ENCODE measurements at regions not wholly inside any gene's neighbourhood (a gene's known extent, or its start where the extent isn't known, plus 50 kb on each side); places are given as distances from the start of the nearest gene placed in this dataset.

DNA sequence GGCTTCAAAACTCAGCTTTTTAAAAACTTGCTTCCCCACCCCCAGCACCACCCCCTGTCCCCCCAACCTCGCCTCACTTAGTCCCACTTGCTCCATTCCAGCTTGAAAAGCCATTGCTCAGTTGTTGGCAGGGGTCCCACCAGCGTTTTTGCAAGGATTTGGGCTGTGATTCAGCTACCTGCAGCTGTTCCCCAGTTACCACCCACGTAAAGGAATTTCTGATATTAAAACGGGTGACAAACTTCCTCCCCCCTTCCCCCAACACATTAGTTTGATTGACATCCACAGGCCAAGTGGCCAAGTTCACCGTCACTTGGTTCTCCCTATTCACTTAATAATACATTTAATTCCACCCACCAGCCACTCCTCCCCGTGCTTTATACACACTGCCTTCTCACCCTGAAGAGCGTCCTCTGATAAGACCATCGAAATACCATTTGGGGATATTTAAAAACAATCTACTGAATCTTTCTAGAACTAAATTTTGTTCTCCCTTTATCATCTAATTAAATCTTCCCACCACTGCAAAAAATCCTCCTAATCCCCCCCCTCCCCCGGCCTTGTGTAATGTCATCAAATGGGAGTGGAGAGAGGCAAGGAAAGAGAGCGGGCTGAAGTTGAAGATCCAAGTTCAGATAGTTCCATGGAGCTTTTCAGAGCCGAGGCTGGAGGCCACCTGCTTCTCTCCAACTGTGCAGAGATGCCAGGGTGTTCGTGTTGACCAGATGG lies 55.1 kb downstream of the SOX9 start:
- TF ChIP-seq, protein P1, sequence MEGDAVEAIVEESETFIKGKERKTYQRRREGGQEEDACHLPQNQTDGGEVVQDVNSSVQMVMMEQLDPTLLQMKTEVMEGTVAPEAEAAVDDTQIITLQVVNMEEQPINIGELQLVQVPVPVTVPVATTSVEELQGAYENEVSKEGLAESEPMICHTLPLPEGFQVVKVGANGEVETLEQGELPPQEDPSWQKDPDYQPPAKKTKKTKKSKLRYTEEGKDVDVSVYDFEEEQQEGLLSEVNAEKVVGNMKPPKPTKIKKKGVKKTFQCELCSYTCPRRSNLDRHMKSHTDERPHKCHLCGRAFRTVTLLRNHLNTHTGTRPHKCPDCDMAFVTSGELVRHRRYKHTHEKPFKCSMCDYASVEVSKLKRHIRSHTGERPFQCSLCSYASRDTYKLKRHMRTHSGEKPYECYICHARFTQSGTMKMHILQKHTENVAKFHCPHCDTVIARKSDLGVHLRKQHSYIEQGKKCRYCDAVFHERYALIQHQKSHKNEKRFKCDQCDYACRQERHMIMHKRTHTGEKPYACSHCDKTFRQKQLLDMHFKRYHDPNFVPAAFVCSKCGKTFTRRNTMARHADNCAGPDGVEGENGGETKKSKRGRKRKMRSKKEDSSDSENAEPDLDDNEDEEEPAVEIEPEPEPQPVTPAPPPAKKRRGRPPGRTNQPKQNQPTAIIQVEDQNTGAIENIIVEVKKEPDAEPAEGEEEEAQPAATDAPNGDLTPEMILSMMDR (IDR thresholded peaks at IDR 0.05; ENCODE audit: unreplicated experiment), result no peak
- DNase-seq (ENCODE audit: low spot score), result no peak
- Mint-ChIP-seq H3K9me3 (ENCODE audit: unreplicated experiment) (no peaks in the 10 kb centered on the region), H3K27me3 (ENCODE audit: unreplicated experiment) (peaks cover 2% of the 10 kb centered on the region), H3K4me1 (ENCODE audit: unreplicated experiment) (no peaks in the 10 kb centered on the region), H3K27ac (ENCODE audit: unreplicated experiment) (no peak overlapping the region), H3K36me3 (ENCODE audit: low read depth, unreplicated experiment) (peaks cover 3% of the 10 kb centered on the region), H3K4me3 (ENCODE audit: unreplicated experiment) (no peak overlapping the region)

DNA sequence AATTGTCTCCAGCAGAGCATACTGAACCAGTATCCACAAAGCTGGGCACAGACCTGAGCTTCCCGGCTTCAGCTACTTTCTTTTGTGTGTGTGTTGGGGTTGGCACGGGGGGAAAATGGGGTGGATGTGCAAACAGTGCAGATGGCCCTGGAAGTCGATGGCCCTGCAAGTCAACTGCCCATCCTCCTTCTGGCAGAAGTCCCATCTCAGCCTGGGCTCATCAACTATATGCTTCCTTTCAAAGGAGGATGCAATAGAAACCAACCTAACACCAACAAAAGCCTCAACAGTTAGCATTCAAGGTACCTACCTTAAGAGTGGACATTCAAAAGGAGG lies 55.7 kb downstream of the SOX9 start:
- H3K27ac Mint-ChIP-seq (ENCODE audit: unreplicated experiment), result no peak overlapping the region
- H3K27me3 Mint-ChIP-seq (ENCODE audit: unreplicated experiment), result peaks cover 1% of the 10 kb centered on the region
- H3K9me3 Mint-ChIP-seq (ENCODE audit: unreplicated experiment), result no peaks in the 10 kb centered on the region
- no peak for DNase-seq (ENCODE audit: low spot score)
- no peaks in the 10 kb centered on the region for H3K4me1 Mint-ChIP-seq (ENCODE audit: unreplicated experiment)
- no peak overlapping the region for H3K4me3 Mint-ChIP-seq (ENCODE audit: unreplicated experiment)
- TF ChIP-seq, protein P1 (IDR thresholded peaks at IDR 0.05; ENCODE audit: unreplicated experiment), result no peak
- H3K36me3 Mint-ChIP-seq (ENCODE audit: low read depth, unreplicated experiment), result peaks cover 3% of the 10 kb centered on the region

GRCh38 chr17:72176951-72177660 lies 56.3 kb downstream of the SOX9 start:
- Mint-ChIP-seq H3K4me3 (ENCODE audit: unreplicated experiment) (no peak overlapping the region), H3K9me3 (ENCODE audit: unreplicated experiment) (no peaks in the 10 kb centered on the region), H3K36me3 (ENCODE audit: low read depth, unreplicated experiment) (peaks cover 3% of the 10 kb centered on the region), H3K4me1 (ENCODE audit: unreplicated experiment) (no peaks in the 10 kb centered on the region), H3K27me3 (ENCODE audit: unreplicated experiment) (no peaks in the 10 kb centered on the region), H3K27ac (ENCODE audit: unreplicated experiment) (no peak overlapping the region)
- TF ChIP-seq, protein P1 (IDR thresholded peaks at IDR 0.05; ENCODE audit: unreplicated experiment), result no peak
- no peak for DNase-seq (ENCODE audit: low spot score)

DNA sequence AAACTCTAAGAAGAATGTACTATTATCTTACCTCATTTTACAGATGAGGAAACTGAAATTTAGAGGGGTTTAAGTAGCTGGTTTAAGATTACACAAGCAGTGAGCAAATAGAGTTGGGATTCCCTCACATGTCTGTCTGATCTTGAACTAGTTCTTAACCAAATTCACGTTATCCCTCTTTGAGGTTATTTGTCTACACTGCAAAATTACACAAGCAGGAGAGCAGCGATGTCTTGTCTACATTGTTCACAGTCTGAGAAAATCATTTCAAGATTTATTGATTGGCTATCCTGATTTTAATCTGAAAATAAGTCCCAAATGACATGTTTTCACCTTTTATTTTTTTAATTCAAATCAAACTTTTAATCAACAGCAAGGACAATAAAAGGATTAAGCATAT lies 56.9 kb downstream of the SOX9 start:
- DNase-seq (ENCODE audit: low spot score), result no peak
- H3K27me3 Mint-ChIP-seq (ENCODE audit: unreplicated experiment), result no peaks in the 10 kb centered on the region
- peaks cover 3% of the 10 kb centered on the region for H3K36me3 Mint-ChIP-seq (ENCODE audit: low read depth, unreplicated experiment)
- H3K4me1 Mint-ChIP-seq (ENCODE audit: unreplicated experiment), result no peaks in the 10 kb centered on the region
- H3K9me3 Mint-ChIP-seq (ENCODE audit: unreplicated experiment), result no peaks in the 10 kb centered on the region
- no peak overlapping the region for H3K27ac Mint-ChIP-seq (ENCODE audit: unreplicated experiment)
- TF ChIP-seq, protein P1 (IDR thresholded peaks at IDR 0.05; ENCODE audit: unreplicated experiment), result no peak
- no peak overlapping the region for H3K4me3 Mint-ChIP-seq (ENCODE audit: unreplicated experiment)

DNA sequence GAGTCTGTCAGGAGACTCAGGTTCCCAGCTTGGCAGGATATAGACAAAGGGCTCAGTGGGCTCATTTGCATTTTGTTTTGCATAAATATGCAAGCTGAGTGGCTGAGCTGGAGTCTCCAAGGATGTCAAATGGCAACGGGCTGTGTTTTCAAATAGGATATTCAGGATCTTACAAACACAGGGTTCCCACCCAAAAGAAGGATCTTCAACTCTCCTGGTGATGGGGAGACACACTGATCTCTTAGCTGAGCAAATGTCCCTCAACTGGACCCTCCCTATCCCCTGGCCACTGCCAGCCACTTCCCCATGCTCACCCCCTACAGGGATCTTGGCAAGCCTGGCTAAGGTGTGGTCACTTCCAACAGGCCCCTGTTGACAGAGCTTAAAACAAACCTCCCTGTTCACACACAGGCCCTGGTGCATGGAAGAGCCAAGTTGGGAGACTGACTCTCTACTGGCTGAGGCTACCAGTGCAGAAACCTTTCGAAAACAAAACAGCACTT lies 61.6 kb downstream of the SOX9 start:
- H3K27me3 Mint-ChIP-seq (ENCODE audit: unreplicated experiment), result no peaks in the 10 kb centered on the region
- TF ChIP-seq, protein P1 (IDR thresholded peaks at IDR 0.05; ENCODE audit: unreplicated experiment), result no peak
- no peaks in the 10 kb centered on the region for H3K4me1 Mint-ChIP-seq (ENCODE audit: unreplicated experiment)
- no peak overlapping the region for H3K4me3 Mint-ChIP-seq (ENCODE audit: unreplicated experiment)
- H3K36me3 Mint-ChIP-seq (ENCODE audit: low read depth, unreplicated experiment), result no peaks in the 10 kb centered on the region
- no peak overlapping the region for H3K27ac Mint-ChIP-seq (ENCODE audit: unreplicated experiment)
- H3K9me3 Mint-ChIP-seq (ENCODE audit: unreplicated experiment), result no peaks in the 10 kb centered on the region
- no peak for DNase-seq (ENCODE audit: low spot score)
